Body of pancreas (tissue), 4 donors: ENCODE measurements at regions not wholly inside any gene's neighbourhood (a gene's known extent, or its start where the extent isn't known, plus 50 kb on each side); places are given as distances from the start of the nearest gene placed in this dataset.
A peak's percentile ranks its signal among the peaks of the same experiment; 100 is the strongest.

Experiments
- ATAC-seq: fragments of 150-250 bp; one replicate; pipeline ENCODE4 v1.9.1; 2016
- DNase-seq, 4 donors: peaks; one replicate each; pipeline ENCODE4 v3.0.0-alpha.2; 2019
- H3K27ac ChIP-seq, 4 donors: fragments of 200-600 bp; sonication (generic); 1 replicate in 3 of 4; 2 replicates in 1 of 4; pipeline versions ENCODE4 v1.5.1 to v1.6.1; 2016 to 2019; ENCODE audit warnings: mild to moderate bottlenecking in 1 of 4, mixed read lengths in 1 of 4, moderate library complexity in 1 of 4
- H3K27me3 ChIP-seq, 2 donors: fragments of 200-600 bp; sonication (generic); one replicate each; pipeline ENCODE4 v1.6.0; 2016; ENCODE audit warnings: mild to moderate bottlenecking in 1 of 2
- H3K36me3 ChIP-seq, 2 donors: fragments of 200-600 bp; sonication (generic); replicated peaks in 1 of 2; 2 replicates each; pipeline ENCODE4 v1.5.1; 2016; ENCODE audit warnings: low read depth in 2 of 2; ENCODE audit not compliant: insufficient read depth in 1 of 2
- H3K4me1 ChIP-seq: fragments of 200-600 bp; sonication (generic); one replicate; pipeline ENCODE4 v1.6.0; 2016
- H3K4me3 ChIP-seq, 2 donors: fragments of 200-600 bp; sonication (generic); 1 replicate in 1 of 2; 2 replicates in 1 of 2; pipeline ENCODE4 v1.5.1; 2016 to 2019
- H3K9me3 ChIP-seq, 3 donors: fragments of 200-600 bp; sonication (generic); 1 replicate in 2 of 3; 2 replicates in 1 of 3; pipeline ENCODE4 v1.5.1; 2016
- POLR2A ChIP-seq, 3 donors: fragments of 450-650 bp; IDR thresholded peaks; one replicate each; pipeline ENCODE4 v1.6.1; 2016; ENCODE audit warnings: antibody characterized with exemption in 3 of 3, mild to moderate bottlenecking in 2 of 3
- WGBS, 2 donors: methylation state at CpG; one replicate each; pipeline ENCODE4 v1.1.5; 2017; 5-methylcytosine and 5-hydroxymethylcytosine counted together
- intact Hi-C: fragments of 100-400 bp; cut with DNase I; formaldehyde crosslinking; loops from one replicate; pipeline ENCODE4 v1.15.1; 2023
- TF ChIP-seq, protein P1 (sequence below), 7 experiments: fragments of 450-650 bp in 4 of 7; fragments of 200-600 bp in 3 of 7; sonication (generic) in 3 of 7; IDR thresholded peaks; one replicate each; pipeline ENCODE4 v1.5.1; 2016 to 2019; ENCODE audit warnings: antibody characterized with exemption in 7 of 7

DNA sequence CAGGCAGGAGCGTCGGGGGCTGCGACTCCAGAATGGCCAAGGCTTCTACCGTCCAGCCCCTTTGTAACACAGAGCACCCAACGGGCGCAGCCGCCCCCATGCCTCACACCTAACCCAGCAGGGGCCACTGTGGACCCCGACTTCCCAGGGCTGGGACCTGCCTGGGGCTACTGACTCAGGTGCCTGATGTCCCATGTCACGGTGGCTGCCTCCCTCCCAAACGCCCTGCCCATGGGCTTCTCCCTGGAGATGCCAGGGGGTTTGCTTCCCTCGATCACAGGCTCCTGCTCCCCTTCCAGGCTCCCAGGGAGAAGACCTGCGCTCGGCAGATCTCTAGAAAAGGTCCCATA lies 84.0 kb downstream of the MYEOV start:
- Histone ChIP-seq H3K9me3 (no peaks in the 10 kb centered on the region), H3K36me3 (no peaks in the 10 kb centered on the region), H3K4me1 (no peaks in the 10 kb centered on the region), H3K27me3 (no peaks in the 10 kb centered on the region), H3K27ac (no peak overlapping the region), H3K4me3 (no peak overlapping the region)
- peak in 1 of 4 donors; percentile 5 for DNase-seq
- TF ChIP-seq, protein P1, sequence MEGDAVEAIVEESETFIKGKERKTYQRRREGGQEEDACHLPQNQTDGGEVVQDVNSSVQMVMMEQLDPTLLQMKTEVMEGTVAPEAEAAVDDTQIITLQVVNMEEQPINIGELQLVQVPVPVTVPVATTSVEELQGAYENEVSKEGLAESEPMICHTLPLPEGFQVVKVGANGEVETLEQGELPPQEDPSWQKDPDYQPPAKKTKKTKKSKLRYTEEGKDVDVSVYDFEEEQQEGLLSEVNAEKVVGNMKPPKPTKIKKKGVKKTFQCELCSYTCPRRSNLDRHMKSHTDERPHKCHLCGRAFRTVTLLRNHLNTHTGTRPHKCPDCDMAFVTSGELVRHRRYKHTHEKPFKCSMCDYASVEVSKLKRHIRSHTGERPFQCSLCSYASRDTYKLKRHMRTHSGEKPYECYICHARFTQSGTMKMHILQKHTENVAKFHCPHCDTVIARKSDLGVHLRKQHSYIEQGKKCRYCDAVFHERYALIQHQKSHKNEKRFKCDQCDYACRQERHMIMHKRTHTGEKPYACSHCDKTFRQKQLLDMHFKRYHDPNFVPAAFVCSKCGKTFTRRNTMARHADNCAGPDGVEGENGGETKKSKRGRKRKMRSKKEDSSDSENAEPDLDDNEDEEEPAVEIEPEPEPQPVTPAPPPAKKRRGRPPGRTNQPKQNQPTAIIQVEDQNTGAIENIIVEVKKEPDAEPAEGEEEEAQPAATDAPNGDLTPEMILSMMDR (IDR thresholded peaks at IDR 0.05) = no peak
- no peak for TF ChIP-seq POLR2A (IDR thresholded peaks at IDR 0.05)
- 75 to 85% methylated on average over 8 to 9 of the region's 13 CpGs for WGBS, 2 donors
- ATAC-seq = no peak
- intact Hi-C loops = no loop called here

DNA sequence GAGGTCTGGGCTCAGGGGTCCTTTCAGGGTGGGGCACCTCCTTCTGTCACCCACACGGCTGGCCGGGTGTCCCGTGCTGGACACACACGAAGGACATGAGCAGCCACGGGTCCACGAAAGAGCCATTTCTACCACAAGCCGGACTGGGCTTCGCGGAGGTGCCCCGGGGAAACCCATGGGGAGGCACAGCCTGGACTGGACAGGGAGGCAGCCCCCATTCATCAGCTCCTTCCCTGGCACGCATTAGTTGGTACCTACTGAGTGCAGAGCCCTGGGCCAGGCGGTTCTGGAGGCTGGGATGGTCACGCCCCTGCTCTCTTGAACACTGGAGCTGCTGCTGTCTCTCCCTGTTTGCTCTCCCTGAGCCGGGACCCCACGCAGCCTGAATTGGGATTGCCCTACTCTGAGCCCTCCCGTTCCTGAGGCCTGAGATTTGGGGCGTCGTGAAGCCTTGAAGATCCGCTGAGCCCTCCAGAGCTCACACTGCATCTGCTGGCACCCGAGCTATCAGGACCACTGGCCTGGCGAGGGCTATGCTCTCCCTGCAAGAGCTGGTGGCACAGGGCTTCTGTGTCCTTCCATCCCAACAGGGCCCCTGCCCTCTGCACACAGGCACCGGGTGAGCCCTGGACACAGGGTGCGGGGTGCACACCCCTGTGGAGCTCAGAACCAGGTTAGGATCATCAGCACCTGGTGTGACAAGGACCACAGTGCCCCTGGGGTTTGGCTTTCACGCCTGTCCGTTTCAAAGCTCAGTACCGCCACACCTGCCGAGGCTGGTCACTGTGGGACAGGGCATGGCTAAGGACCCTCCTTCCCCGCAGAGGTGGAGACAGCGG lies 84.6 kb downstream of the MYEOV start:
- ATAC-seq (no peak), DNase-seq (no peak)
- no peaks in the 10 kb centered on the region for H3K4me1 ChIP-seq
- no peaks in the 10 kb centered on the region for H3K36me3 ChIP-seq
- H3K9me3 ChIP-seq = no peaks in the 10 kb centered on the region
- 71 to 80% methylated on average over 12 to 27 of the region's 29 CpGs for WGBS, 2 donors
- no peak overlapping the region for H3K27ac ChIP-seq
- no peak overlapping the region for H3K4me3 ChIP-seq
- TF ChIP-seq POLR2A (IDR thresholded peaks at IDR 0.05) = no peak
- intact Hi-C loops = no loop called here
- H3K27me3 ChIP-seq = no peaks in the 10 kb centered on the region

DNA sequence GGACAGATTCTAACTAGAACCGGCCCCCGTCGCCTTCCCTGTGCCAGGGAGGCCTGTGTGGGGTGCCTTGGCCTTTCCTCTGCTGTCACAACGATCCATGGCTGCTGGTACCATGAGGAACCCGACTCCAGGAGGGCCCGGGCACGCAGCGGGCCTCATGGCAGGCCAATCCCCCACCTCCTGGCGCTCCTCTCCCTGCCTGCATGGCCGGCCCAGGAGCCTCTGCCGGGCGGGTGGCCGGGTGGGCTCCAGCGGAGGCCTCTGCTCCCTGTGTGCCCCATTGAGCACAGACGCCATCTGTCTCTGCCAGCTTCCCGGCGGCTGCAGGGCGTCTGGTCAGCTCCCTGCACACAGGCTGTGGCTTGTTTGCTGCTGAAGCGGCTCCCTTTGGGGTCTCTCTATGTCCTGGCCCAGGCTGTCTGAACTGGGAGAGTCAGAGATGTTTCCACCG lies 86.5 kb downstream of the MYEOV start:
- Histone ChIP-seq H3K4me1 (no peaks in the 10 kb centered on the region), H3K4me3 (no peak overlapping the region), H3K36me3 (no peaks in the 10 kb centered on the region), H3K27ac (no peak overlapping the region), H3K27me3 (no peaks in the 10 kb centered on the region), H3K9me3 (no peaks in the 10 kb centered on the region)
- 82% methylated on average over 19 of the region's 20 CpGs; no CpG with 5 or more reads in 1 of the 2 donors for WGBS, 2 donors
- ATAC-seq = no peak
- peak in 1 of 4 donors; percentile 5 for DNase-seq
- intact Hi-C loops = no loop called here
- TF ChIP-seq POLR2A (IDR thresholded peaks at IDR 0.05) = no peak
- TF ChIP-seq, protein P1 (IDR thresholded peaks at IDR 0.05) = no peak

DNA sequence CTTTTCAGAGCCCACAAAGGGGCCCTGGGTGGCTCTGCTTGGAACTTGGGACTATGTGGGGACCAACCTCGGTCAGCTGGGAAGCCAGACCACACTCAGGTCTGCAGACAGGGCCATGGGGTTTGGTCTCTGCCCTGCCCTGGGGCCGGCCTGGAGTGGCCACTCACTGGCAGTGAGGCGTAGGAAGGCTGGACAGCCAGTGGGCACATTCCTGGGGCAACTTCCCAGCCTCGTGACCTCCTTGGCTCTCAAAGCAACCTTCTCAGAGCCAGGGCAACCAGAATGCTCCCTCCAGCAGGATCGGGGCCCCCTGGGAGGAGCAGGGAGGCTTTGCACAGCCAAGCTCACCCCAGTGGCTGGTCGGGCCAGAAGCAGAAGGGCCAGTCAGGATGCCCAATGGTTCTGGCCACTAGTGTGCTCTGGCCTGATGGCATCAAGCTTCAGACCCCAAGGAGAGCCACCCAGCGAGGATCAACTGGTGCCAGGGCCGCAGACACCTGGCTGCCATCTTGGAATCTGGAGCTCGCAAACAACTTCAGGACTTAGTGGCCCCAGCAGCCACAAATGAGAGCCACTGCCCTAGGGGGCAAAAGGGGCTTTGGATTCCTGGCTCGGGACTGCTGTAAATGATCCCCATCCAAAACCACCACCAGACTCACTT lies 87.1 kb downstream of the MYEOV start:
- DNase-seq (peak in 1 of 4 donors; percentile 6), ATAC-seq (no peak)
- no peak overlapping the region for H3K27ac ChIP-seq
- no peak overlapping the region for H3K4me3 ChIP-seq
- TF ChIP-seq, protein P1 (IDR thresholded peaks at IDR 0.05) = no peak
- TF ChIP-seq POLR2A (IDR thresholded peaks at IDR 0.05) = no peak
- no peaks in the 10 kb centered on the region for H3K4me1 ChIP-seq
- no peaks in the 10 kb centered on the region for H3K27me3 ChIP-seq
- 70 to 93% methylated on average over 2 to 9 of the region's 10 CpGs for WGBS, 2 donors
- intact Hi-C loops = no loop called here
- no peaks in the 10 kb centered on the region for H3K9me3 ChIP-seq
- H3K36me3 ChIP-seq = no peaks in the 10 kb centered on the region

DNA sequence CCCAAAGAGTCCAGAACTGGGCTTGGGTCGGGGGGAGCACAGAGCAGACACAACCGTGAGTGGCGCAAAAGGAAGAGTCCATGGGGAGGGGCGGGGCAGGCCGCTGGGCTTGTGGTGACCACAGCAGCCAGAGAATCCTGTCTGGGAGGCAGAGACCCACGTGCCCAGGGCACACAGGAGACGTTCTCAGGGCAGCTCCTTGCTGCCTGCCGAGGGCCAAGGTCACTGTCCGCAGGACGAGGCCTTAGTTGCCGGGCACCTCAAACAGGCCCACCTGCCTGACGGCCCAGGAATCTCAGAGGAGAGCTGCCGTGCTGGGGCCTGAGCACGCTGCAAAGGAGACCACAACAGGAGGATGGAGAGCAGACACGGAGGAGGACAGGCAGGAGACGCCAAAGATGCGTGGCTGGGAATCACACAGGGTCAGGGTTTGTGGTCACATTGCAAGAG lies 87.8 kb downstream of the MYEOV start:
- intact Hi-C loops = no loop called here
- no peak overlapping the region for H3K27ac ChIP-seq
- no peaks in the 10 kb centered on the region for H3K4me1 ChIP-seq
- no peak for TF ChIP-seq POLR2A (IDR thresholded peaks at IDR 0.05)
- TF ChIP-seq, protein P1 (IDR thresholded peaks at IDR 0.05) = no peak
- no peaks in the 10 kb centered on the region for H3K36me3 ChIP-seq
- H3K4me3 ChIP-seq = no peak overlapping the region
- ATAC-seq (no peak), DNase-seq (peak in 1 of 4 donors; percentile 5)
- no peaks in the 10 kb centered on the region for H3K27me3 ChIP-seq
- H3K9me3 ChIP-seq = no peaks in the 10 kb centered on the region
- WGBS, 2 donors = 83 to 88% methylated on average over 12 to 14 of the region's 17 CpGs
